GM10266 (cell line): ENCODE measurements at regions not wholly inside any gene's neighbourhood (a gene's known extent, or its start where the extent isn't known, plus 50 kb on each side); places are given as distances from the start of the nearest gene placed in this dataset.
"Not testable (repeated sequence)": the region's sequence is repeated elsewhere in the genome, so short reads cannot be mapped to it uniquely, and the experiment has no call there.

Experiments used
- DNase-seq: peaks from one replicate; pipeline ENCODE4 v3.0.0; 2012; ENCODE audit errors: extremely low spot score
- CTCF ChIP-seq: IDR thresholded peaks from 2 replicates; pipeline ENCODE4 v1.5.1; 2012; ENCODE audit warnings: mild to moderate bottlenecking, low read depth; ENCODE audit not compliant: control insufficient read depth, insufficient read depth; ENCODE audit errors: missing control alignments

- no peak for TF ChIP-seq CTCF
- no peak for DNase-seq
These were observed 285.4 kb downstream of the CXCL12 start for GRCh38 chr10:44099511-44099910.

- not testable (repeated sequence) for DNase-seq
These were observed 288.7 kb downstream of the CXCL12 start for GRCh38 chr10:44096217-44096616.

GRCh38 chr10:44089671-44090070 is 295.2 kb downstream of the CXCL12 start:
- TF ChIP-seq CTCF = no peak
- DNase-seq = no peak

- TF ChIP-seq CTCF = no peak
- DNase-seq = no peak
These were observed 297.5 kb downstream of the CXCL12 start for GRCh38 chr10:44087403-44087802.

- DNase-seq = no peak
- no peak for TF ChIP-seq CTCF
These were observed 301.0 kb downstream of the CXCL12 start for GRCh38 chr10:44083719-44084400.

- no peak for TF ChIP-seq CTCF
- DNase-seq = no peak
These were observed 313.4 kb downstream of the CXCL12 start for GRCh38 chr10:44071479-44071878.

- no peak for DNase-seq
- TF ChIP-seq CTCF = no peak
These were observed 314.6 kb downstream of the CXCL12 start for GRCh38 chr10:44070282-44070681.

- no peak for TF ChIP-seq CTCF
These were observed 315.3 kb downstream of the CXCL12 start for GRCh38 chr10:44069573-44069972.

More at GRCh38 chr10:44069573-44069972, 315.3 kb downstream of the CXCL12 start:
- no peak for DNase-seq
